GM18499 (cell line): ENCODE measurements at regions not wholly inside any gene's neighbourhood (a gene's known extent, or its start where the extent isn't known, plus 50 kb on each side); places are given as distances from the start of the nearest gene placed in this dataset.
"Not testable (repeated sequence)": the region's sequence is repeated elsewhere in the genome, so short reads cannot be mapped to it uniquely, and the experiment has no call there.

Experiments used
- ATAC-seq: cut with Tn5 transposase; IDR thresholded peaks from one replicate; pipeline ENCODE4 v1.9.1; 2021; ENCODE audit warnings: moderate number of reproducible peaks; ENCODE audit not compliant: insufficient read depth, unreplicated experiment

- ATAC-seq: no peak
Observed at GRCh38 chr22:49660794-49661781, 166.6 kb downstream of the BRD1 start.

GRCh38 chr22:49660321-49660720 lies 167.4 kb downstream of the BRD1 start:
- no peak for ATAC-seq

- no peak for ATAC-seq
Observed at GRCh38 chr22:49659924-49660315, 167.8 kb downstream of the BRD1 start.

- no peak for ATAC-seq
Observed at GRCh38 chr22:49659281-49659923, 168.3 kb downstream of the BRD1 start.

GRCh38 chr22:49658902-49659280 lies 168.8 kb downstream of the BRD1 start:
- no peak for ATAC-seq

GRCh38 chr22:49657974-49658590 lies 169.6 kb downstream of the BRD1 start:
- ATAC-seq: no peak

- ATAC-seq: no peak
Observed at GRCh38 chr22:49657275-49657973, 170.2 kb downstream of the BRD1 start.

GRCh38 chr22:49656883-49657274 lies 170.8 kb downstream of the BRD1 start:
- not testable (repeated sequence) for ATAC-seq

- ATAC-seq: no peak
Observed at GRCh38 chr22:49656291-49656851, 171.3 kb downstream of the BRD1 start.

GRCh38 chr22:49655168-49655812 lies 172.4 kb downstream of the BRD1 start:
- no peak for ATAC-seq

- no peak for ATAC-seq
Observed at GRCh38 chr22:49650336-49651241, 177.1 kb downstream of the BRD1 start.

- no peak for ATAC-seq
Observed at GRCh38 chr22:49649166-49650068, 178.3 kb downstream of the BRD1 start.

- no peak for ATAC-seq
Observed at GRCh38 chr22:49648053-49648452, 179.6 kb downstream of the BRD1 start.

GRCh38 chr22:49647627-49648026 lies 180.0 kb downstream of the BRD1 start:
- no peak for ATAC-seq

GRCh38 chr22:49646876-49647275 lies 180.8 kb downstream of the BRD1 start:
- ATAC-seq: no peak

- ATAC-seq: no peak
Observed at GRCh38 chr22:49645791-49646550, 181.7 kb downstream of the BRD1 start.

GRCh38 chr22:49645257-49645656 lies 182.4 kb downstream of the BRD1 start:
- no peak for ATAC-seq
